ENCODE measurements at regions not wholly inside any gene's neighbourhood (a gene's known extent, or its start where the extent isn't known, plus 50 kb on each side); places are given as distances from the start of the nearest gene placed in this dataset.
"Not testable (repeated sequence)": the region's sequence is repeated elsewhere in the genome, so short reads cannot be mapped to it uniquely, and the experiment has no call there.

GRCh38 chr19:30286378-30286777, 85.8 kb upstream of the ZNF536 start:
- H3K4me1 ChIP-seq (ENCODE audit: control insufficient read depth in 3 of 3, insufficient read depth in 3 of 3, low read length in 3 of 3): no peaks in the 10 kb centered on the region
- H3K4me3 ChIP-seq (ENCODE audit: low read length in 3 of 3): no peak overlapping the region
- no peak overlapping the region for H3K9ac ChIP-seq (ENCODE audit: low read depth in 1 of 3, low read length in 3 of 3)
- H3K27ac ChIP-seq (ENCODE audit: low read depth, low read length): no peak overlapping the region
- no peaks in the 10 kb centered on the region for H3K36me3 ChIP-seq (ENCODE audit: control insufficient read depth in 3 of 3, insufficient read depth in 3 of 3, low read length in 3 of 3)
- H3K27me3 ChIP-seq (ENCODE audit: control insufficient read depth in 3 of 3, insufficient read depth in 3 of 3, low read length in 3 of 3): peaks cover 0 to 5% (median 1%) of the 10 kb centered on the region in 3 donors
- H3K9me3 ChIP-seq (ENCODE audit: control insufficient read depth in 3 of 3, low read length in 3 of 3): no peaks in the 10 kb centered on the region

GRCh38 chr19:30287259-30287658, 84.9 kb upstream of the ZNF536 start:
- Histone ChIP-seq H3K4me3 (ENCODE audit: low read length in 3 of 3) (no peak overlapping the region), H3K4me1 (ENCODE audit: control insufficient read depth in 3 of 3, insufficient read depth in 3 of 3, low read length in 3 of 3) (no peaks in the 10 kb centered on the region), H3K27ac (ENCODE audit: low read depth, low read length) (no peak overlapping the region), H3K9me3 (ENCODE audit: control insufficient read depth in 3 of 3, low read length in 3 of 3) (no peaks in the 10 kb centered on the region), H3K27me3 (ENCODE audit: control insufficient read depth in 3 of 3, insufficient read depth in 3 of 3, low read length in 3 of 3) (no peaks in the 10 kb centered on the region), H3K9ac (ENCODE audit: low read depth in 1 of 3, low read length in 3 of 3) (no peak overlapping the region), H3K36me3 (ENCODE audit: control insufficient read depth in 3 of 3, insufficient read depth in 3 of 3, low read length in 3 of 3) (no peaks in the 10 kb centered on the region)

DNA sequence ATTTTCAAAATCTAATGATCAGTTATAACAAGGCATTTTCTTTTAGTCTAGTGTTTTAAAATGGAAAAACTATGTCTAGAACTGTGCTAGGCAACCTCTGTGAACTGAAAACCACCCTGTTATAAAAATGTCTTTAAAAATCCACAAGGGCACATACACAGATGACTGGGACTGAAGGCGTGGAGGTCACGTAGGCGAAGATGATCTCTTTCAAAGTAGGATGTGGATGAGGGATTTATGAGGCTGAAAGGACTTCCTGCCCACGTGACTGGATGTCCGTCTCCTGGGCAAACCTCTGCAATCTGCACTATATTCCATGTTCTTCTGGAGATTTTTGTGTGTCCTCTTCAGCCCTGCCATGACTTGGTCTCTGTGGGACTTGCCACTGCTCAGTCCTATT, 84.2 kb upstream of the ZNF536 start:
- Histone ChIP-seq H3K27me3 (ENCODE audit: control insufficient read depth in 3 of 3, insufficient read depth in 3 of 3, low read length in 3 of 3) (no peaks in the 10 kb centered on the region), H3K27ac (ENCODE audit: low read depth, low read length) (no peak overlapping the region), H3K9ac (ENCODE audit: low read depth in 1 of 3, low read length in 3 of 3) (no peak overlapping the region), H3K4me3 (ENCODE audit: low read length in 3 of 3) (no peak overlapping the region), H3K9me3 (ENCODE audit: control insufficient read depth in 3 of 3, low read length in 3 of 3) (no peaks in the 10 kb centered on the region), H3K36me3 (ENCODE audit: control insufficient read depth in 3 of 3, insufficient read depth in 3 of 3, low read length in 3 of 3) (no peaks in the 10 kb centered on the region), H3K4me1 (ENCODE audit: control insufficient read depth in 3 of 3, insufficient read depth in 3 of 3, low read length in 3 of 3) (no peaks in the 10 kb centered on the region)

- Histone ChIP-seq H3K9me3 (ENCODE audit: control insufficient read depth in 3 of 3, low read length in 3 of 3) (no peaks in the 10 kb centered on the region), H3K27ac (ENCODE audit: low read depth, low read length) (no peak overlapping the region), H3K9ac (ENCODE audit: low read depth in 1 of 3, low read length in 3 of 3) (no peak overlapping the region), H3K27me3 (ENCODE audit: control insufficient read depth in 3 of 3, insufficient read depth in 3 of 3, low read length in 3 of 3) (no peaks in the 10 kb centered on the region), H3K4me3 (ENCODE audit: low read length in 3 of 3) (no peak overlapping the region), H3K36me3 (ENCODE audit: control insufficient read depth in 3 of 3, insufficient read depth in 3 of 3, low read length in 3 of 3) (no peaks in the 10 kb centered on the region), H3K4me1 (ENCODE audit: control insufficient read depth in 3 of 3, insufficient read depth in 3 of 3, low read length in 3 of 3) (no peaks in the 10 kb centered on the region)
These were observed 83.3 kb upstream of the ZNF536 start for GRCh38 chr19:30288911-30289310.

GRCh38 chr19:30289336-30289735, 82.8 kb upstream of the ZNF536 start:
- H3K27me3 ChIP-seq (ENCODE audit: control insufficient read depth in 3 of 3, insufficient read depth in 3 of 3, low read length in 3 of 3): no peaks in the 10 kb centered on the region
- no peak overlapping the region for H3K27ac ChIP-seq (ENCODE audit: low read depth, low read length)
- H3K4me1 ChIP-seq (ENCODE audit: control insufficient read depth in 3 of 3, insufficient read depth in 3 of 3, low read length in 3 of 3): no peaks in the 10 kb centered on the region
- no peak overlapping the region for H3K9ac ChIP-seq (ENCODE audit: low read depth in 1 of 3, low read length in 3 of 3)
- no peak overlapping the region for H3K4me3 ChIP-seq (ENCODE audit: low read length in 3 of 3)
- H3K9me3 ChIP-seq (ENCODE audit: control insufficient read depth in 3 of 3, low read length in 3 of 3): no peaks in the 10 kb centered on the region
- no peaks in the 10 kb centered on the region for H3K36me3 ChIP-seq (ENCODE audit: control insufficient read depth in 3 of 3, insufficient read depth in 3 of 3, low read length in 3 of 3)

- H3K9ac ChIP-seq (ENCODE audit: low read depth in 1 of 3, low read length in 3 of 3); H3K9me3 ChIP-seq (ENCODE audit: control insufficient read depth in 3 of 3, low read length in 3 of 3); H3K27me3 ChIP-seq (ENCODE audit: control insufficient read depth in 3 of 3, insufficient read depth in 3 of 3, low read length in 3 of 3); H3K4me1 ChIP-seq (ENCODE audit: control insufficient read depth in 3 of 3, insufficient read depth in 3 of 3, low read length in 3 of 3); H3K27ac ChIP-seq (ENCODE audit: low read depth, low read length); H3K4me3 ChIP-seq (ENCODE audit: low read length in 3 of 3); H3K36me3 ChIP-seq (ENCODE audit: control insufficient read depth in 3 of 3, insufficient read depth in 3 of 3, low read length in 3 of 3): not testable (repeated sequence)
These were observed 81.4 kb upstream of the ZNF536 start for GRCh38 chr19:30290805-30291204.

DNA sequence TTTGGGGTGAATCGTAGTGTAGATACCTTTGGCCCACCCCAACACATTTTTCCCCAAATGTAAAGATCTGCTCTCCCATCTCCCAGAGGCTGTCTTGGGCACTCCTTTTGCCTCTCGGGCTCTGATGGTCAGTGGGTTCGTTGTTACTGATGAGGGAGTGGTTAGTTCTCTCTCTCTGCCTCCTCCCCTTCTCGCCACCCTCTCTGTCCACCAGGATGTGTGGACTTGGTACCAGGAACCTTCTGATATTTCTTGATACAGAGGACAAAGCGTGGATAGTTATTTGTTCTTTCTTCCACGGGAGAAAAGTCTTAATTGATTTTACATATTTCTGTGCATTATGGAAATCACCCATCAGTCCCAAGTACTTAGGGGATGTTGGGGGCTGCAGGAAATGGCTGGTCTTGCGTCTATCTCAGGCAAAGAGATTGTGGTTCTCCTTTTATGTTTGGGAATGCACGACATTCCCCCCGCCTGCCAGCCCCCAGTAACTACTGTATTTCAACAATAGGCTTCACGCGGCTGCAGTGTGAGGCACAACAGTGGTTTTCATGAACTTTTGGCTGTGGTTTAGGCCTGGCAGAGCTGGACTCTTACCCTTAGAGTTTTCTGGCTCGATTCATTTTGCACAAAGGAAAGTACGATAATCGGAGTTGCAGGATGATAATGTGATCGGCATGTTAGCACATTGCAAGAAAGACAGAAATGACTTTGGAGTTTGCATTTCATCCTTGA, 79.0 kb upstream of the ZNF536 start:
- H3K9me3 ChIP-seq (ENCODE audit: control insufficient read depth in 3 of 3, low read length in 3 of 3): no peaks in the 10 kb centered on the region
- H3K9ac ChIP-seq (ENCODE audit: low read depth in 1 of 3, low read length in 3 of 3): no peak overlapping the region
- H3K36me3 ChIP-seq (ENCODE audit: control insufficient read depth in 3 of 3, insufficient read depth in 3 of 3, low read length in 3 of 3): no peaks in the 10 kb centered on the region
- H3K27me3 ChIP-seq (ENCODE audit: control insufficient read depth in 3 of 3, insufficient read depth in 3 of 3, low read length in 3 of 3): peaks cover 0 to 18% (median 5%) of the 10 kb centered on the region in 3 donors
- H3K27ac ChIP-seq (ENCODE audit: low read depth, low read length): no peak overlapping the region
- H3K4me3 ChIP-seq (ENCODE audit: low read length in 3 of 3): no peak overlapping the region
- no peaks in the 10 kb centered on the region for H3K4me1 ChIP-seq (ENCODE audit: control insufficient read depth in 3 of 3, insufficient read depth in 3 of 3, low read length in 3 of 3)

GRCh38 chr19:30297969-30298368, 74.2 kb upstream of the ZNF536 start:
- no peak overlapping the region for H3K9ac ChIP-seq (ENCODE audit: low read depth in 1 of 3, low read length in 3 of 3)
- no peaks in the 10 kb centered on the region for H3K36me3 ChIP-seq (ENCODE audit: control insufficient read depth in 3 of 3, insufficient read depth in 3 of 3, low read length in 3 of 3)
- H3K4me1 ChIP-seq (ENCODE audit: control insufficient read depth in 3 of 3, insufficient read depth in 3 of 3, low read length in 3 of 3): no peaks in the 10 kb centered on the region
- H3K27ac ChIP-seq (ENCODE audit: low read depth, low read length): no peak overlapping the region
- peaks cover 0 to 18% (median 5%) of the 10 kb centered on the region in 3 donors for H3K27me3 ChIP-seq (ENCODE audit: control insufficient read depth in 3 of 3, insufficient read depth in 3 of 3, low read length in 3 of 3)
- H3K4me3 ChIP-seq (ENCODE audit: low read length in 3 of 3): no peak overlapping the region
- H3K9me3 ChIP-seq (ENCODE audit: control insufficient read depth in 3 of 3, low read length in 3 of 3): no peaks in the 10 kb centered on the region

GRCh38 chr19:30303131-30303654, 69.0 kb upstream of the ZNF536 start:
- Histone ChIP-seq H3K9me3 (ENCODE audit: control insufficient read depth in 3 of 3, low read length in 3 of 3) (no peaks in the 10 kb centered on the region), H3K27me3 (ENCODE audit: control insufficient read depth in 3 of 3, insufficient read depth in 3 of 3, low read length in 3 of 3) (peaks cover 0 to under 1% (median 0%) of the 10 kb centered on the region in 3 donors), H3K4me1 (ENCODE audit: control insufficient read depth in 3 of 3, insufficient read depth in 3 of 3, low read length in 3 of 3) (no peaks in the 10 kb centered on the region), H3K27ac (ENCODE audit: low read depth, low read length) (no peak overlapping the region), H3K36me3 (ENCODE audit: control insufficient read depth in 3 of 3, insufficient read depth in 3 of 3, low read length in 3 of 3) (no peaks in the 10 kb centered on the region), H3K4me3 (ENCODE audit: low read length in 3 of 3) (no peak overlapping the region), H3K9ac (ENCODE audit: low read depth in 1 of 3, low read length in 3 of 3) (no peak overlapping the region)

- Histone ChIP-seq H3K4me1 (ENCODE audit: control insufficient read depth in 3 of 3, insufficient read depth in 3 of 3, low read length in 3 of 3) (no peaks in the 10 kb centered on the region), H3K27me3 (ENCODE audit: control insufficient read depth in 3 of 3, insufficient read depth in 3 of 3, low read length in 3 of 3) (no peaks in the 10 kb centered on the region), H3K27ac (ENCODE audit: low read depth, low read length) (no peak overlapping the region), H3K9me3 (ENCODE audit: control insufficient read depth in 3 of 3, low read length in 3 of 3) (no peaks in the 10 kb centered on the region), H3K36me3 (ENCODE audit: control insufficient read depth in 3 of 3, insufficient read depth in 3 of 3, low read length in 3 of 3) (no peaks in the 10 kb centered on the region), H3K9ac (ENCODE audit: low read depth in 1 of 3, low read length in 3 of 3) (no peak overlapping the region), H3K4me3 (ENCODE audit: low read length in 3 of 3) (no peak overlapping the region)
These were observed 67.6 kb upstream of the ZNF536 start for GRCh38 chr19:30304540-30304939.

Measured in skeletal muscle tissue (tissue), 3 donors.